Osteocyte (in vitro differentiated cells): ENCODE measurements at regions not wholly inside any gene's neighbourhood (a gene's known extent, or its start where the extent isn't known, plus 50 kb on each side); places are given as distances from the start of the nearest gene placed in this dataset.

Source experiments
- DNase-seq: peaks from one replicate; pipeline ENCODE4 v3.0.0; 2021; ENCODE audit warnings: mixed read lengths; ENCODE audit not compliant: unreplicated experiment; ENCODE audit errors: extremely low spot score
- H3K27ac Mint-ChIP-seq: one replicate; pipeline ENCODE4 v1.8.0; 2021; ENCODE audit warnings: mild to moderate bottlenecking, mixed read lengths; ENCODE audit not compliant: unreplicated experiment
- H3K27me3 Mint-ChIP-seq: one replicate; pipeline ENCODE4 v1.8.0; 2021; ENCODE audit warnings: mixed read lengths; ENCODE audit not compliant: unreplicated experiment
- H3K36me3 Mint-ChIP-seq: one replicate; pipeline ENCODE4 v1.8.0; 2021; ENCODE audit warnings: mixed read lengths; ENCODE audit not compliant: unreplicated experiment
- H3K4me1 Mint-ChIP-seq: one replicate; pipeline ENCODE4 v1.8.0; 2021; ENCODE audit warnings: mixed read lengths; ENCODE audit not compliant: unreplicated experiment
- H3K4me3 Mint-ChIP-seq: one replicate; pipeline ENCODE4 v1.8.0; 2021; ENCODE audit warnings: mild to moderate bottlenecking, moderate library complexity, mixed read lengths; ENCODE audit not compliant: unreplicated experiment
- H3K9me3 Mint-ChIP-seq: one replicate; pipeline ENCODE4 v1.8.0; 2021; ENCODE audit warnings: mixed read lengths; ENCODE audit not compliant: unreplicated experiment
- TF ChIP-seq, protein P1 (sequence below): fragments of 200-600 bp; sonication (generic); IDR thresholded peaks from 2 replicates; pipeline ENCODE4 v1.5.0; 2021; ENCODE audit warnings: antibody characterized with exemption, mild to moderate bottlenecking, moderate library complexity

DNA sequence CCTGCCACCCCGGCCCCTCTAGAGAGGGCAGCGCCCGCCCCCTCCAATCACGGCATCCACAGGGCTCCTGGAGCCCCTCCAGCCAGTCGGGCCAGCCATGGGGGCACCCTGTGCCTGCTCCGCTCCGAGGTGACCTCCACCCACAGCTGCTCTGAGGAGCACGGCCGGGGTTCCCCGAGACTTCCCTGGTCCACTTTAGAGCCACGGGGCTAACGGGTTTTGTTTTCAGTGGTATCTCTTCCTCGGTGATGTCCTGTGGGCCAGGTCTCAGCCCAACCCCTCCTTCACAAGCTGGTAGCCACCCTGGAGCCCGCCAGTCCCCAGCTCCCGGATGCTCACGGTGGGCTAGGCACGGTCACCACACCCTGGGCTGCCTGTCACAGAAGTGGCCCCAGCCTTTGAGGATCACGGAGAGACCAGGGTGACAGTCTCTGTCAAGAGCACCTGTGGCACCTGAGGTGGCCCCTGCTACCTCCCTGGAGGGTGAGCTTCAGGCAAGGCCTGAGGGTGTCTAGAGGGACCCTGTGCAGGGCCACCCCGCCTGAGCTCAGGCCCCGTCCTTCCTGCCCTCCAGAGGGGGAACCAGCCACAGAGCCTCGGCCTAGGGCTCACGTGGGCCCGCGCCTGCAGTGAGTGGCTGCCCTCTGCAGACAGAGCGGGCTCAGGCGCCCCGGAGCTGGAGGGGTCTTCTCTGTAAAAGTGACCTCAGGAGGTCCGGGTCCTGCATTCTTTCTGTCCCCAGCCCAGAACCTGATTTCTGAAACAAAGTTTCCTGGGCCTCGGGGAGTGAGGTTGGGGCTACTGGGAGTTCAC is 146.0 kb upstream of the C14orf180 start:
- Mint-ChIP-seq H3K36me3 (no peaks in the 10 kb centered on the region), H3K4me1 (no peaks in the 10 kb centered on the region), H3K4me3 (no peak overlapping the region), H3K9me3 (no peaks in the 10 kb centered on the region), H3K27ac (no peak overlapping the region), H3K27me3 (no peaks in the 10 kb centered on the region)
- TF ChIP-seq, protein P1, sequence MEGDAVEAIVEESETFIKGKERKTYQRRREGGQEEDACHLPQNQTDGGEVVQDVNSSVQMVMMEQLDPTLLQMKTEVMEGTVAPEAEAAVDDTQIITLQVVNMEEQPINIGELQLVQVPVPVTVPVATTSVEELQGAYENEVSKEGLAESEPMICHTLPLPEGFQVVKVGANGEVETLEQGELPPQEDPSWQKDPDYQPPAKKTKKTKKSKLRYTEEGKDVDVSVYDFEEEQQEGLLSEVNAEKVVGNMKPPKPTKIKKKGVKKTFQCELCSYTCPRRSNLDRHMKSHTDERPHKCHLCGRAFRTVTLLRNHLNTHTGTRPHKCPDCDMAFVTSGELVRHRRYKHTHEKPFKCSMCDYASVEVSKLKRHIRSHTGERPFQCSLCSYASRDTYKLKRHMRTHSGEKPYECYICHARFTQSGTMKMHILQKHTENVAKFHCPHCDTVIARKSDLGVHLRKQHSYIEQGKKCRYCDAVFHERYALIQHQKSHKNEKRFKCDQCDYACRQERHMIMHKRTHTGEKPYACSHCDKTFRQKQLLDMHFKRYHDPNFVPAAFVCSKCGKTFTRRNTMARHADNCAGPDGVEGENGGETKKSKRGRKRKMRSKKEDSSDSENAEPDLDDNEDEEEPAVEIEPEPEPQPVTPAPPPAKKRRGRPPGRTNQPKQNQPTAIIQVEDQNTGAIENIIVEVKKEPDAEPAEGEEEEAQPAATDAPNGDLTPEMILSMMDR: no peak
- DNase-seq: peak; percentile 77

DNA sequence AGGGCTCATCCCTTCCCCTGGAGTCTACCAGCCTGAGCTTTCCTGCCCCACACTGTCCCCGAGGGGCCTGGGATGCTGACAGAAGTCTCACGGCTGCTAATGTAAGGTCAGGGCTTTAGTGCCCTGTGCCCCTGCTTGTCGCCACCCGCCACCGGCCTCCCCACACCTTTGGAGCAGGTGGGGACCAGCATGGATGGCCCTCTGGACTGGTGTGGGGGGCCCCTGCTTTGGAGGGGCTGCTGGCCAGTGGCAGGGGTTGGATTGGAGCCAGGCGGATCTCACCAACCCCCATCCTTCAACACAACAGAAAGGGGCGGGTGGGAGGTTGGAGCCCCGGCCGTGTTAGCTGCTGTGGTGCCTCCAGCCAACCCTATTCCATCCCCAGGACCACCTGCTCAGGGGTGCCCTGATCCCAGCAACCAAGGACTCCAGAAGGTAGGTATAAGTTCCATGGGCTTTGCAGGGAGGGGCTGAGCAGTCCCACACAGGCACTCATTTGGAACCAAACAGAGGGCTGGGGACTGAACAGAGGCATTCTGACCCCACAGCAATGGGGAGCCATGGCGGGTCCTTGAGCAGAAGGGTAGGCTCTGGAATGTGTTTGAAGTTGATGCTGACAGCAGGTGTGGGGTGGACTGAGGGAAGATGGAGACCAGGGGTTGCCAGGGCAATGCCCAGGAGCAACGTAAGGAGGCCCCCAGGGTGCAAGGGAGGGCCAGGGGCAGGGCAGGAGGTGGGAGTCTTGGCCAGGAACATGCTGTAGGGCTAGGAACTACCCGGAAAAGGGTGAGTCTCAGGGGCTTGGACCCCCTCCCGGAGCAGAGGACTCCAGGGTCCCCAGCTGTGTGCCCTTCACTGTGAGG is 145.1 kb upstream of the C14orf180 start:
- Mint-ChIP-seq H3K27me3 (no peaks in the 10 kb centered on the region), H3K4me1 (no peaks in the 10 kb centered on the region), H3K9me3 (no peaks in the 10 kb centered on the region), H3K4me3 (no peak overlapping the region), H3K27ac (no peak overlapping the region), H3K36me3 (no peaks in the 10 kb centered on the region)
- peak; percentile 81 for DNase-seq
- TF ChIP-seq, protein P1: no peak

DNA sequence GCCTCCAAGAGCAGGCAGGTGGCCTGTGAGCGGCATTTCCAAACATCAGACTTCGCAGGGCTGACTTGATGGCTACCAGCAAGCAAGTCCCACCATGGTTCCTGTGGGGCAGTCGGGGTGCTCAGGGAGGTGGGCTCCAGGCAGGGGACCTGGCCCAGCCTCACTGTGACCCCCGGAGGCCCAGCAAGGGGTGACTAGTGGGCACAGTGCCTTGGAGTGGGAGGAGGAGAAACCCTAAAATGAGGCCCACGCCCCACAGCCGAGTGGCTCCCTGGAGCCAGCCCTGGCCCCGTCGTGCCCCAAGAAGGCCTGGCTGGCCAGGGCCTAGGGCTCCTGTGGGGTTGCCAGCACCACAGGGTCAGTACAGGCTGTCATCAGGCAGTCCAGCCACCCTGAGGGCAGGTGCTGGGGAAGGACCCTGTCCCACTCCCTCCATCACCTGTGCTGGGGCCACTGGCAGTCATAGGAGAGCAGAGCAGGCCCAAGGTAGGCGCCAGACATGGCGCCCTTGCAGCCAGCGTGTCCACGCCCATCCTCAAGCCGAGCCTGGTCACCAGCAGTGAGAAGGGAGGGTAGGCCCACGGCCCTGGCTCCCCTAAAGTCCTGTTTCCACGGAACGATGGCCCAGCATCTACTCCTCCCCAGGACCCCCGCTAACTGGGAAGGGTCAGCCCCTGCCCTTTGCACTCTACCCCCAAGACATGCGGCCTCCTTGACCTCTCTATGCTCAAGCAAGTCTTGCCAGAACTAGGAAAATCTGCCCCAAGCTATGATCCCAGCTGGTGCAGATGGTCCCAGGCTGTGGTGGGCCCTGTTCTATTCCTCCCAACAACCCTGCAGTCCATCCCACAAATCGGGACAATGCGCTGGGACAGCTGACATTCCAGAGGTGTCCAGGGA is 144.2 kb upstream of the C14orf180 start:
- TF ChIP-seq, protein P1: no peak
- Mint-ChIP-seq H3K27me3 (no peaks in the 10 kb centered on the region), H3K27ac (no peak overlapping the region), H3K36me3 (no peaks in the 10 kb centered on the region), H3K4me1 (no peaks in the 10 kb centered on the region), H3K4me3 (no peak overlapping the region), H3K9me3 (no peaks in the 10 kb centered on the region)
- peak; percentile 83 for DNase-seq

DNA sequence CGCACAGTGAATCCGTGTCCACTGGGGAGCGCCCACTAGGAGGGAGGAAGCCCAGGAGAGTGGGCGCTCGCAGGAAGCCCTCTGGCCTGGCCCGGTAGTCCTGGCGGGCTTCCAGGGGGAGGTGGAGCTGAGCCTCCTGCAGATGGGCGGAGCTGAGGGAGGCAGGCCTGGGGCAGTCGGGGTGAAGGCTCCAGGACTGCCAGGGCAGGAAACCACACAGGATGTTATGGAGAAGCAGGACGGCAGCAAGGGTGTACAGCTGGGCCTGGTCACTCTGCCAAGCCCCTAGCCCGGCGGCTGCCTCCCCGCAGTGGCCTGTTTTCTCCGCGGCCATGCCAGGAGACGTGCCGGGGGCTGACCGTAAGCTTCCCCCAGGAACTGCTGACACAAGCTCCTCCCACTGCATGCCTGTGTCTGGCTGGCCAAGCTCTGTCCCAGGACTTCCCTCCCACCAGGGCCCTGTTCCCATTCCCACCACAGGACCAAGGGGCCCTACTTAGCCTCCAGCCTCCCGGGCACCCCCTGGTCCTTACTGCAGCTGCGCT is 143.4 kb upstream of the C14orf180 start:
- Mint-ChIP-seq H3K4me1 (no peaks in the 10 kb centered on the region), H3K9me3 (no peaks in the 10 kb centered on the region), H3K27ac (no peak overlapping the region), H3K4me3 (no peak overlapping the region), H3K36me3 (no peaks in the 10 kb centered on the region), H3K27me3 (no peaks in the 10 kb centered on the region)
- TF ChIP-seq, protein P1: no peak
- DNase-seq: peak; percentile 84
